ENCODE measurements at regions not wholly inside any gene's neighbourhood (a gene's known extent, or its start where the extent isn't known, plus 50 kb on each side); places are given as distances from the start of the nearest gene placed in this dataset.

DNA sequence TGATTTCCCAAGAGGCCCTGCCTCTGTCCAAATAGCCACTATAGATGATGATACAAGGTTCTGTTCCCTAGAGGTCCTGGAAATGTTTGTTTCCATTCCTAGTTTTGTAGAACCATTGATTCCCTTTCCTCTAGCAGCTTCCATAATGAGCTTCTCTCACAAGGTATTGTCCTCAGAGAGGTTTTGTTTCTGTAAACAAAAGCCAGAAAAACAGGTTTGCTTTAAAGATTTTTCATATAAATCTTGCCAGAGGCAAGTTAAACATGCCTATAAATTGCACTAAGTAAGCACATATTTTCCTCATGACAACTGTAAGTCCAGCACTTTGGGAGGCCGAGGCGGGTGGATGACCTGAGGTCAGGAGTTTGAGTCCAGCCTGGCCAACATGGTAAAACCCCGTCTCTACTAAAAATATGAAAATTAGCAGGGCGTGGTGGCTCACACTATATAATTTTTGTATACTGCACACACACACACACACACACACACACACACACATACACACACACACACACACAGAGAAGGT lies 1787.7 kb downstream of the EFNA5 start:
- Histone ChIP-seq H3K36me3 (no peaks in the 10 kb centered on the region), H3K27ac (no peak overlapping the region), H3K4me1 (no peaks in the 10 kb centered on the region), H3K4me3 (no peak overlapping the region), H3K9me3 (no peaks in the 10 kb centered on the region), H3K27me3 (no peaks in the 10 kb centered on the region)
- 76 to 89% methylated on average over 4 of the region's 4 CpGs for WGBS, 2 donors
- ATAC-seq (ENCODE audit: low FRiP score in 2 of 2) (no peak), DNase-seq (no peak)
- TF ChIP-seq EP300 (IDR thresholded peaks at IDR 0.05) (no peak), POLR2A (IDR thresholded peaks at IDR 0.05) (no peak), POLR2AphosphoS5 (IDR thresholded peaks at IDR 0.05) (no peak)
- TF ChIP-seq, protein P1, sequence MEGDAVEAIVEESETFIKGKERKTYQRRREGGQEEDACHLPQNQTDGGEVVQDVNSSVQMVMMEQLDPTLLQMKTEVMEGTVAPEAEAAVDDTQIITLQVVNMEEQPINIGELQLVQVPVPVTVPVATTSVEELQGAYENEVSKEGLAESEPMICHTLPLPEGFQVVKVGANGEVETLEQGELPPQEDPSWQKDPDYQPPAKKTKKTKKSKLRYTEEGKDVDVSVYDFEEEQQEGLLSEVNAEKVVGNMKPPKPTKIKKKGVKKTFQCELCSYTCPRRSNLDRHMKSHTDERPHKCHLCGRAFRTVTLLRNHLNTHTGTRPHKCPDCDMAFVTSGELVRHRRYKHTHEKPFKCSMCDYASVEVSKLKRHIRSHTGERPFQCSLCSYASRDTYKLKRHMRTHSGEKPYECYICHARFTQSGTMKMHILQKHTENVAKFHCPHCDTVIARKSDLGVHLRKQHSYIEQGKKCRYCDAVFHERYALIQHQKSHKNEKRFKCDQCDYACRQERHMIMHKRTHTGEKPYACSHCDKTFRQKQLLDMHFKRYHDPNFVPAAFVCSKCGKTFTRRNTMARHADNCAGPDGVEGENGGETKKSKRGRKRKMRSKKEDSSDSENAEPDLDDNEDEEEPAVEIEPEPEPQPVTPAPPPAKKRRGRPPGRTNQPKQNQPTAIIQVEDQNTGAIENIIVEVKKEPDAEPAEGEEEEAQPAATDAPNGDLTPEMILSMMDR (IDR thresholded peaks at IDR 0.05) = no peak

GRCh38 chr5:105878402-105878801 lies 1792.3 kb downstream of the EFNA5 start:
- 67 to 85% methylated on average over 1 of the region's 1 CpG for WGBS, 2 donors
- Histone ChIP-seq H3K27ac (no peak overlapping the region), H3K9me3 (no peaks in the 10 kb centered on the region), H3K27me3 (no peaks in the 10 kb centered on the region), H3K36me3 (no peaks in the 10 kb centered on the region), H3K4me3 (no peak overlapping the region), H3K4me1 (no peaks in the 10 kb centered on the region)
- TF ChIP-seq EP300 (IDR thresholded peaks at IDR 0.05) (no peak), POLR2A (IDR thresholded peaks at IDR 0.05) (no peak), POLR2AphosphoS5 (IDR thresholded peaks at IDR 0.05) (no peak)
- TF ChIP-seq, protein P1 (IDR thresholded peaks at IDR 0.05) = no peak
- ATAC-seq (ENCODE audit: low FRiP score in 2 of 2) (no peak), DNase-seq (no peak)

- no peaks in the 10 kb centered on the region for H3K36me3 ChIP-seq
- DNase-seq (no peak), ATAC-seq (ENCODE audit: low FRiP score in 2 of 2) (no peak)
- no peak overlapping the region for H3K4me3 ChIP-seq
- no peaks in the 10 kb centered on the region for H3K9me3 ChIP-seq
- no peaks in the 10 kb centered on the region for H3K4me1 ChIP-seq
- no peak overlapping the region for H3K27ac ChIP-seq
- no peaks in the 10 kb centered on the region for H3K27me3 ChIP-seq
- WGBS, 2 donors = 58 to 89% methylated on average over 2 of the region's 2 CpGs
- TF ChIP-seq EP300 (IDR thresholded peaks at IDR 0.05) (no peak), POLR2AphosphoS5 (IDR thresholded peaks at IDR 0.05) (no peak), POLR2A (IDR thresholded peaks at IDR 0.05) (no peak)
- TF ChIP-seq, protein P1 (IDR thresholded peaks at IDR 0.05) = no peak
Observed at GRCh38 chr5:105877592-105877991, 1793.1 kb downstream of the EFNA5 start.

DNA sequence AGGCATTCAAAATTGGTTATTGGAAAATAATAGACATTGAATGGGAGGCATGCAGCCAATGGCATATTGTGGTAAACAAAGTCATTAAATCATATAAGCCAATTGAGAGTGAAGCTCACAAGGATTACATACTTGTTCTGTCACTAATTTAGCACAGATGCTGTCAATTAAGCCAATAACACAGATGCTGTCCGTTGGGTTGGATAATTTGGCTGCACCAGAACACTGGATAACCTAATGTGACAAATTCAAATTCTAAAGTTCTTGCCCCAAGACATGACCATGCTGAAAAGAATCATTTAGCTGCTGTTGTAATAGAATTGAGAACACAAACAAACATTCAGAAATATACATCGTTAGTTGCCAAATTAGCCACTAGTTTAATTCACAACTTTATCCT lies 1796.4 kb downstream of the EFNA5 start:
- no peak for ATAC-seq (ENCODE audit: low FRiP score in 2 of 2)
- H3K27me3 ChIP-seq = no peaks in the 10 kb centered on the region
- H3K9me3 ChIP-seq = no peaks in the 10 kb centered on the region
- H3K36me3 ChIP-seq = no peaks in the 10 kb centered on the region
- no peak for DNase-seq
- no peaks in the 10 kb centered on the region for H3K4me1 ChIP-seq
- no peak for TF ChIP-seq EP300 (IDR thresholded peaks at IDR 0.05)
- TF ChIP-seq POLR2AphosphoS5 (IDR thresholded peaks at IDR 0.05) = no peak
- TF ChIP-seq POLR2A (IDR thresholded peaks at IDR 0.05) = no peak
- TF ChIP-seq, protein P1 (IDR thresholded peaks at IDR 0.05) = no peak
- WGBS, 2 donors = 81 to 86% methylated on average over 2 of the region's 2 CpGs
- H3K4me3 ChIP-seq = no peak overlapping the region
- H3K27ac ChIP-seq = no peak overlapping the region

GRCh38 chr5:105872569-105873270 lies 1798.0 kb downstream of the EFNA5 start:
- no peak overlapping the region for H3K27ac ChIP-seq
- TF ChIP-seq, protein P1 (IDR thresholded peaks at IDR 0.05) = no peak
- TF ChIP-seq POLR2A (IDR thresholded peaks at IDR 0.05) (no peak), POLR2AphosphoS5 (IDR thresholded peaks at IDR 0.05) (no peak), EP300 (IDR thresholded peaks at IDR 0.05) (no peak)
- 88 to 89% methylated on average over 15 of the region's 15 CpGs for WGBS, 2 donors
- no peaks in the 10 kb centered on the region for H3K9me3 ChIP-seq
- H3K4me3 ChIP-seq = no peak overlapping the region
- DNase-seq (no peak), ATAC-seq (ENCODE audit: low FRiP score in 2 of 2) (no peak)
- no peaks in the 10 kb centered on the region for H3K4me1 ChIP-seq
- no peaks in the 10 kb centered on the region for H3K36me3 ChIP-seq
- no peaks in the 10 kb centered on the region for H3K27me3 ChIP-seq
